ENCODE measurements at regions not wholly inside any gene's neighbourhood (a gene's known extent, or its start where the extent isn't known, plus 50 kb on each side); places are given as distances from the start of the nearest gene placed in this dataset.
"Not testable (repeated sequence)": the region's sequence is repeated elsewhere in the genome, so short reads cannot be mapped to it uniquely, and the experiment has no call there.

- not testable (repeated sequence) for DNase-seq (ENCODE audit: low read depth, low spot score)
Measured at GRCh38 chr20:19139584-19139983, 72.9 kb upstream of the SLC24A3 start.

GRCh38 chr20:19141998-19142397 lies 70.4 kb upstream of the SLC24A3 start:
- H3K27ac ChIP-seq = no peak overlapping the region
- no peak for DNase-seq (ENCODE audit: low read depth, low spot score)

More at GRCh38 chr20:19139584-19139983, 72.9 kb upstream of the SLC24A3 start:
- H3K27ac ChIP-seq = not testable (repeated sequence)

- H3K27ac ChIP-seq = no peak overlapping the region
- DNase-seq (ENCODE audit: low read depth, low spot score) = no peak
Measured at GRCh38 chr20:19143890-19144289, 68.6 kb upstream of the SLC24A3 start.

GRCh38 chr20:19161336-19161735 lies 51.1 kb upstream of the SLC24A3 start:
- no peak for DNase-seq (ENCODE audit: low read depth, low spot score)

More at GRCh38 chr20:19161336-19161735, 51.1 kb upstream of the SLC24A3 start:
- H3K27ac ChIP-seq = no peak overlapping the region
